ENCODE measurements at regions not wholly inside any gene's neighbourhood (a gene's known extent, or its start where the extent isn't known, plus 50 kb on each side); places are given as distances from the start of the nearest gene placed in this dataset.

- Histone ChIP-seq H3K27ac (no peak overlapping the region), H3K27me3 (no peaks in the 10 kb centered on the region), H3K4me1 (peaks cover 0 to 9% (median 0%) of the 10 kb centered on the region in 3 donors), H3K9me3 (no peaks in the 10 kb centered on the region), H3K4me3 (no peak overlapping the region), H3K36me3 (no peaks in the 10 kb centered on the region)
- ATAC-seq, result no peak
- TF ChIP-seq, protein P1, sequence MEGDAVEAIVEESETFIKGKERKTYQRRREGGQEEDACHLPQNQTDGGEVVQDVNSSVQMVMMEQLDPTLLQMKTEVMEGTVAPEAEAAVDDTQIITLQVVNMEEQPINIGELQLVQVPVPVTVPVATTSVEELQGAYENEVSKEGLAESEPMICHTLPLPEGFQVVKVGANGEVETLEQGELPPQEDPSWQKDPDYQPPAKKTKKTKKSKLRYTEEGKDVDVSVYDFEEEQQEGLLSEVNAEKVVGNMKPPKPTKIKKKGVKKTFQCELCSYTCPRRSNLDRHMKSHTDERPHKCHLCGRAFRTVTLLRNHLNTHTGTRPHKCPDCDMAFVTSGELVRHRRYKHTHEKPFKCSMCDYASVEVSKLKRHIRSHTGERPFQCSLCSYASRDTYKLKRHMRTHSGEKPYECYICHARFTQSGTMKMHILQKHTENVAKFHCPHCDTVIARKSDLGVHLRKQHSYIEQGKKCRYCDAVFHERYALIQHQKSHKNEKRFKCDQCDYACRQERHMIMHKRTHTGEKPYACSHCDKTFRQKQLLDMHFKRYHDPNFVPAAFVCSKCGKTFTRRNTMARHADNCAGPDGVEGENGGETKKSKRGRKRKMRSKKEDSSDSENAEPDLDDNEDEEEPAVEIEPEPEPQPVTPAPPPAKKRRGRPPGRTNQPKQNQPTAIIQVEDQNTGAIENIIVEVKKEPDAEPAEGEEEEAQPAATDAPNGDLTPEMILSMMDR (IDR thresholded peaks at IDR 0.05), result no peak
- TF ChIP-seq POLR2A (IDR thresholded peaks at IDR 0.05) (no peak), EP300 (IDR thresholded peaks at IDR 0.05) (no peak), POLR2AphosphoS5 (IDR thresholded peaks at IDR 0.05) (no peak)
- WGBS, 2 donors (ENCODE audit: low coverage in 1 of 2), result 68 to 75% methylated on average over 2 of the region's 2 CpGs
Measured at GRCh38 chr11:91837411-91838330, 386.9 kb upstream of the FAT3 start.

- Histone ChIP-seq H3K36me3 (no peaks in the 10 kb centered on the region), H3K4me3 (no peak overlapping the region), H3K9me3 (no peaks in the 10 kb centered on the region), H3K27me3 (no peaks in the 10 kb centered on the region), H3K4me1 (peaks cover 0 to 3% (median 0%) of the 10 kb centered on the region in 3 donors), H3K27ac (no peak overlapping the region)
- WGBS, 2 donors (ENCODE audit: low coverage in 1 of 2), result 69% methylated on average over 3 of the region's 3 CpGs; no CpG with 5 or more reads in 1 of the 2 donors
- no peak for TF ChIP-seq EP300 (IDR thresholded peaks at IDR 0.05)
- TF ChIP-seq, protein P1 (IDR thresholded peaks at IDR 0.05), result no peak
- TF ChIP-seq POLR2A (IDR thresholded peaks at IDR 0.05), result no peak
- no peak for TF ChIP-seq POLR2AphosphoS5 (IDR thresholded peaks at IDR 0.05)
- ATAC-seq, result no peak
Measured at GRCh38 chr11:91835051-91835560, 389.5 kb upstream of the FAT3 start.

DNA sequence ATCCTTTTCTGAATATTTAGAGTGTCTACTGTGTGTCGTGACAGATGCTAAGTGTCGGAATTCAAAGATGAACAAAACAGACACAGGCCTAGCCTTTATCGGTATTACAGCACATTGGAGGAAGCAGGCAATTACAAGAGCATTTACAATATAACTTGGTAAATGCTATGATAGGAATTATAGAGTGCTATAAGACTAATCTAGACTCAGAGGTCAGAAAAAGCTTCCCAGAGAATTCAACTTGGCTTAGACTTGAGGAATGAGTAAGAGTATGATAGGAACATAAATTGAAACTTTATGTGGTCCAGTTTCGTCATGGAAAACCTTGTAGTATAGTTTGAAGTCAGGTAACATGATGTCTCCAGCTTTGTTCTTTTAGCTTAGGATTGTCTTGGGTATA, 395.7 kb upstream of the FAT3 start:
- ATAC-seq, result no peak
- no peak for TF ChIP-seq EP300 (IDR thresholded peaks at IDR 0.05)
- no peak for TF ChIP-seq POLR2AphosphoS5 (IDR thresholded peaks at IDR 0.05)
- TF ChIP-seq, protein P1 (IDR thresholded peaks at IDR 0.05), result no peak
- TF ChIP-seq POLR2A (IDR thresholded peaks at IDR 0.05), result no peak
- H3K27ac ChIP-seq, result no peak overlapping the region
- 82 to 88% methylated on average over 4 of the region's 4 CpGs for WGBS, 2 donors (ENCODE audit: low coverage in 1 of 2)
- H3K9me3 ChIP-seq, result no peaks in the 10 kb centered on the region
- no peaks in the 10 kb centered on the region for H3K36me3 ChIP-seq
- H3K27me3 ChIP-seq, result no peaks in the 10 kb centered on the region
- no peaks in the 10 kb centered on the region for H3K4me1 ChIP-seq
- no peak overlapping the region for H3K4me3 ChIP-seq

GRCh38 chr11:91825777-91826176, 398.8 kb upstream of the FAT3 start:
- WGBS, 2 donors (ENCODE audit: low coverage in 1 of 2), result 83 to 96% methylated on average over 2 of the region's 2 CpGs

More at GRCh38 chr11:91825777-91826176, 398.8 kb upstream of the FAT3 start:
- TF ChIP-seq EP300 (IDR thresholded peaks at IDR 0.05) (no peak), POLR2A (IDR thresholded peaks at IDR 0.05) (no peak), POLR2AphosphoS5 (IDR thresholded peaks at IDR 0.05) (no peak)
- TF ChIP-seq, protein P1 (IDR thresholded peaks at IDR 0.05), result no peak
- H3K9me3 ChIP-seq, result no peaks in the 10 kb centered on the region
- no peaks in the 10 kb centered on the region for H3K27me3 ChIP-seq
- no peak overlapping the region for H3K4me3 ChIP-seq
- H3K36me3 ChIP-seq, result no peaks in the 10 kb centered on the region
- ATAC-seq, result no peak
- no peak overlapping the region for H3K27ac ChIP-seq
- no peaks in the 10 kb centered on the region for H3K4me1 ChIP-seq
